Esophagus muscularis mucosa (tissue), 4 donors: ENCODE measurements at regions not wholly inside any gene's neighbourhood (a gene's known extent, or its start where the extent isn't known, plus 50 kb on each side); places are given as distances from the start of the nearest gene placed in this dataset.
"Not testable (repeated sequence)": the region's sequence is repeated elsewhere in the genome, so short reads cannot be mapped to it uniquely, and the experiment has no call there.

Experiments used
- DNase-seq: peaks from one replicate; pipeline ENCODE4 v3.0.0-alpha.2; 2017; ENCODE audit errors: extremely low spot score
- H3K27ac ChIP-seq, 4 donors: fragments of 200-600 bp; sonication (generic); replicated peaks in 1 of 4; 1 replicate in 3 of 4; 2 replicates in 1 of 4; pipeline ENCODE4 v1.5.1; 2016 to 2019; ENCODE audit warnings: mild to moderate bottlenecking in 1 of 4
- H3K27me3 ChIP-seq, 4 donors: fragments of 200-600 bp; sonication (generic); one replicate each; pipeline versions ENCODE4 v1.5.1 to v1.6.0; 2016 to 2019
- H3K36me3 ChIP-seq, 4 donors: fragments of 200-600 bp; sonication (generic); one replicate each; pipeline ENCODE4 v1.5.1; 2016 to 2019
- H3K4me1 ChIP-seq, 4 donors: fragments of 200-600 bp; sonication (generic); one replicate each; pipeline ENCODE4 v1.5.1; 2016 to 2019
- H3K4me3 ChIP-seq, 4 donors: fragments of 200-600 bp; sonication (generic); 1 replicate in 2 of 4; 2 replicates in 2 of 4; pipeline ENCODE4 v1.5.1; 2016 to 2019; ENCODE audit warnings: mild to moderate bottlenecking in 4 of 4, moderate library complexity in 1 of 4
- H3K9me3 ChIP-seq, 4 donors: fragments of 200-600 bp; sonication (generic); 1 replicate in 3 of 4; 2 replicates in 1 of 4; pipeline ENCODE4 v1.5.1; 2016 to 2019
- CTCF ChIP-seq, 3 experiments: fragments of 200-600 bp in 2 of 3; fragments of 450-650 bp in 1 of 3; sonication (generic) in 2 of 3; IDR thresholded peaks; one replicate each; pipeline ENCODE4 v1.5.1; 2017 to 2019; ENCODE audit warnings: antibody characterized with exemption in 3 of 3, mild to moderate bottlenecking in 2 of 3, moderate library complexity in 1 of 3
- EP300 ChIP-seq: sonication (generic); formaldehyde crosslinking; IDR thresholded peaks from one replicate; pipeline ENCODE4 v1.6.1; 2017; ENCODE audit warnings: antibody characterized with exemption
- POLR2A ChIP-seq: fragments of 450-650 bp; IDR thresholded peaks from one replicate; pipeline ENCODE4 v1.6.1; 2017; ENCODE audit warnings: antibody characterized with exemption, moderate library complexity, mild to moderate bottlenecking, low read depth
- POLR2AphosphoS5 ChIP-seq, 2 donors: sonication (generic); formaldehyde crosslinking; IDR thresholded peaks; one replicate each; pipeline ENCODE4 v1.6.1; 2017; ENCODE audit warnings: antibody characterized with exemption in 2 of 2
- WGBS: methylation state at CpG from one replicate; pipeline ENCODE4 v1.1.5; 2018; 5-methylcytosine and 5-hydroxymethylcytosine counted together
- intact Hi-C: fragments of 100-400 bp; cut with DNase I; formaldehyde crosslinking; loops from one replicate; pipeline ENCODE4 v1.15.1; 2023

GRCh38 chr5:145403992-145404391 is 431.1 kb downstream of the PRELID2 start:
- intact Hi-C loops = no loop called here
- no peak for TF ChIP-seq CTCF (IDR thresholded peaks at IDR 0.05)
- TF ChIP-seq EP300 = no peak
- no peak for TF ChIP-seq POLR2A
- no peak for TF ChIP-seq POLR2AphosphoS5 (IDR thresholded peaks at IDR 0.05)
- DNase-seq = no peak
- Histone ChIP-seq H3K4me3 (no peak overlapping the region), H3K36me3 (no peaks in the 10 kb centered on the region), H3K27ac (no peak overlapping the region), H3K27me3 (no peaks in the 10 kb centered on the region), H3K9me3 (peaks cover 0 to 25% (median 14%) of the 10 kb centered on the region in 4 donors), H3K4me1 (no peaks in the 10 kb centered on the region)
- 88% methylated on average over 7 of the region's 7 CpGs for WGBS

DNA sequence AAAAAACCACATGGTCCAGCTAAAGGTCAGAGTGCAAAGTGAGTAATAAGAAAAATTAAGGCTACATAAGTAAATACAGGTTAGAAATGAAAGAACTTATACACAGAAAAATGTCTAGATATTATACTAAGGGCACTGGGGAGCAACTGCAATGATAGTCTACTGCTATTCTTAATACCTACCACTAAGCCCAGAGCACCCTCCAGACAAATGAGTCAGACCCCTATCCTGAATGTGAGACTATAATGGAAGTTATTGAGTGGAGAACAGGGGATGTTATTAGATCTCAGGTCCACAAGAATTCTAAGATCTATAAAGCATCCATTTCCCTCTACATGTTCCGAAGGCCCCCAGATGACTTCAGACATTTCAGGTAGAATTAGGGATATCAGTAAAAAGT is 438.3 kb downstream of the PRELID2 start:
- no peak overlapping the region for H3K4me3 ChIP-seq
- no peaks in the 10 kb centered on the region for H3K36me3 ChIP-seq
- H3K4me1 ChIP-seq = no peaks in the 10 kb centered on the region
- H3K27ac ChIP-seq = no peak overlapping the region
- WGBS = 95% methylated on average over 1 of the region's 1 CpG
- intact Hi-C loops = no loop called here
- no peaks in the 10 kb centered on the region for H3K27me3 ChIP-seq
- TF ChIP-seq CTCF (IDR thresholded peaks at IDR 0.05) = no peak
- no peak for TF ChIP-seq POLR2AphosphoS5 (IDR thresholded peaks at IDR 0.05)
- H3K9me3 ChIP-seq = peaks cover 0 to 3% (median 0%) of the 10 kb centered on the region in 4 donors
- DNase-seq = no peak

DNA sequence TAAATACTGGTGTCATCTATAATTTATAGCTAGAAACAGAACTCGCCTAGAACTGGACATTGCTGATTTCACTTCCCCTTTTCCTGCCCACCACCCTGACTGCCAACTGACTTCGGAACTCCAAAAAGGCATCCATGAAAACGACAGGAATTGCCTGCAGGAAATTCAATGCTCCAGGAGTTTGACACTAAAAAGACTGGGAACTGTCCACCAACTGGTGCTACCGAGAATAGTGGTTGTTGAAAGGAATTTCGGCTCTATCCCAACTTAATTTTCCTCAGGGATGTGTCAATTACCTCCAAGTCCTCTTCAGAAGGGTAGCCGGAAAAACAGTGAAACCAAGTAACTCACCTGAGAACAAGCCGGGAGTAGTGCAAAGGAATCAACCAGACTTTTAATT is 440.0 kb downstream of the PRELID2 start:
- WGBS = 73% methylated on average over 7 of the region's 7 CpGs
- DNase-seq = not testable (repeated sequence)

GRCh38 chr5:145393426-145393825 is 441.7 kb downstream of the PRELID2 start:
- Histone ChIP-seq H3K27ac (no peak overlapping the region), H3K4me3 (no peak overlapping the region), H3K9me3 (peaks cover 0 to 14% (median 0%) of the 10 kb centered on the region in 4 donors), H3K36me3 (no peaks in the 10 kb centered on the region), H3K27me3 (no peaks in the 10 kb centered on the region), H3K4me1 (no peaks in the 10 kb centered on the region)
- intact Hi-C loops = no loop called here
- 70% methylated on average over 3 of the region's 3 CpGs for WGBS
- DNase-seq = no peak
- TF ChIP-seq CTCF (IDR thresholded peaks at IDR 0.05) = no peak
- no peak for TF ChIP-seq POLR2AphosphoS5 (IDR thresholded peaks at IDR 0.05)
- no peak for TF ChIP-seq EP300
- TF ChIP-seq POLR2A = no peak

More for the DNA sequence above, 440.0 kb downstream of the PRELID2 start:
- intact Hi-C loops, H3K27ac ChIP-seq, H3K27me3 ChIP-seq, H3K4me1 ChIP-seq, H3K4me3 ChIP-seq, H3K36me3 ChIP-seq: not testable (repeated sequence)
- H3K9me3 ChIP-seq = peaks cover 0 to 14% (median 0%) of the 10 kb centered on the region in 4 donors

GRCh38 chr5:145389047-145389446 is 446.1 kb downstream of the PRELID2 start:
- Histone ChIP-seq H3K4me3 (no peak overlapping the region), H3K27ac (no peak overlapping the region), H3K4me1 (no peaks in the 10 kb centered on the region), H3K9me3 (peaks cover 0 to 14% (median 0%) of the 10 kb centered on the region in 4 donors), H3K36me3 (no peaks in the 10 kb centered on the region), H3K27me3 (no peaks in the 10 kb centered on the region)
- TF ChIP-seq POLR2AphosphoS5 (IDR thresholded peaks at IDR 0.05) (no peak), POLR2A (no peak), EP300 (no peak), CTCF (IDR thresholded peaks at IDR 0.05) (no peak)
- no peak for DNase-seq
- intact Hi-C loops = no loop called here
- 0% methylated on average over 1 of the region's 1 CpG for WGBS
